ENCODE measurements at regions not wholly inside any gene's neighbourhood (a gene's known extent, or its start where the extent isn't known, plus 50 kb on each side); places are given as distances from the start of the nearest gene placed in this dataset.
A peak's percentile ranks its signal among the peaks of the same experiment; 100 is the strongest.

GRCh38 chr1:217364220-217364619, 266.7 kb downstream of the GPATCH2 start:
- ATAC-seq, result no peak
- no peaks in the 10 kb centered on the region for H3K36me3 ChIP-seq (ENCODE audit: low read depth)
- DNase-seq, result no peak
- H3K4me1 ChIP-seq (ENCODE audit: low read depth), result no peaks in the 10 kb centered on the region
- intact Hi-C loops (cut with DNase I, micrococcal nuclease), result no loop called here
- no peak overlapping the region for H3K4me3 ChIP-seq
- no peaks in the 10 kb centered on the region for H3K9me3 ChIP-seq
- no peak for TF ChIP-seq CTCF (IDR thresholded peaks at IDR 0.05)

- intact Hi-C loops (cut with DNase I, micrococcal nuclease), result no loop called here
- DNase-seq (no peak), ATAC-seq (no peak)
- Histone ChIP-seq H3K4me3 (no peak overlapping the region), H3K36me3 (ENCODE audit: low read depth) (no peaks in the 10 kb centered on the region), H3K4me1 (ENCODE audit: low read depth) (no peaks in the 10 kb centered on the region), H3K9me3 (no peaks in the 10 kb centered on the region)
- TF ChIP-seq CTCF (IDR thresholded peaks at IDR 0.05), result no peak
Measured at GRCh38 chr1:217363319-217363718, 267.6 kb downstream of the GPATCH2 start.

- DNase-seq, result no peak
- intact Hi-C loops (cut with DNase I, micrococcal nuclease), result no loop called here
- Histone ChIP-seq H3K9me3 (no peaks in the 10 kb centered on the region), H3K4me3 (no peak overlapping the region), H3K4me1 (ENCODE audit: low read depth) (no peaks in the 10 kb centered on the region), H3K36me3 (ENCODE audit: low read depth) (no peaks in the 10 kb centered on the region)
- no peak for TF ChIP-seq CTCF (IDR thresholded peaks at IDR 0.05)
- ATAC-seq, result no peak
Measured at GRCh38 chr1:217360510-217360909, 270.4 kb downstream of the GPATCH2 start.

- Histone ChIP-seq H3K4me1 (ENCODE audit: low read depth) (no peaks in the 10 kb centered on the region), H3K36me3 (ENCODE audit: low read depth) (no peaks in the 10 kb centered on the region), H3K9me3 (no peaks in the 10 kb centered on the region), H3K4me3 (no peak overlapping the region)
- no peak for TF ChIP-seq CTCF (IDR thresholded peaks at IDR 0.05)
- DNase-seq (no peak), ATAC-seq (peak; percentile 51)
- intact Hi-C loops (cut with DNase I, micrococcal nuclease), result no loop called here
Measured at GRCh38 chr1:217354895-217355294, 276.0 kb downstream of the GPATCH2 start.

- intact Hi-C loops (cut with DNase I, micrococcal nuclease), result no loop called here
- Histone ChIP-seq H3K9me3 (no peaks in the 10 kb centered on the region), H3K4me3 (no peak overlapping the region), H3K4me1 (ENCODE audit: low read depth) (no peaks in the 10 kb centered on the region), H3K36me3 (ENCODE audit: low read depth) (no peaks in the 10 kb centered on the region)
- TF ChIP-seq CTCF (IDR thresholded peaks at IDR 0.05), result no peak
- no peak for DNase-seq
- ATAC-seq, result no peak
Measured at GRCh38 chr1:217348960-217349664, 281.8 kb downstream of the GPATCH2 start.

- Histone ChIP-seq H3K4me3 (no peak overlapping the region), H3K9me3 (no peaks in the 10 kb centered on the region), H3K4me1 (ENCODE audit: low read depth) (no peaks in the 10 kb centered on the region), H3K36me3 (ENCODE audit: low read depth) (no peaks in the 10 kb centered on the region)
- no peak for ATAC-seq
- intact Hi-C loops (cut with DNase I, micrococcal nuclease), result no loop called here
- TF ChIP-seq CTCF (IDR thresholded peaks at IDR 0.05), result no peak
- no peak for DNase-seq
Measured at GRCh38 chr1:217344712-217345111, 286.2 kb downstream of the GPATCH2 start.

Data from mucosa of descending colon (tissue), 3 donors.